ENCODE measurements at regions not wholly inside any gene's neighbourhood (a gene's known extent, or its start where the extent isn't known, plus 50 kb on each side); places are given as distances from the start of the nearest gene placed in this dataset.
"Not testable (repeated sequence)": the region's sequence is repeated elsewhere in the genome, so short reads cannot be mapped to it uniquely, and the experiment has no call there.

DNA sequence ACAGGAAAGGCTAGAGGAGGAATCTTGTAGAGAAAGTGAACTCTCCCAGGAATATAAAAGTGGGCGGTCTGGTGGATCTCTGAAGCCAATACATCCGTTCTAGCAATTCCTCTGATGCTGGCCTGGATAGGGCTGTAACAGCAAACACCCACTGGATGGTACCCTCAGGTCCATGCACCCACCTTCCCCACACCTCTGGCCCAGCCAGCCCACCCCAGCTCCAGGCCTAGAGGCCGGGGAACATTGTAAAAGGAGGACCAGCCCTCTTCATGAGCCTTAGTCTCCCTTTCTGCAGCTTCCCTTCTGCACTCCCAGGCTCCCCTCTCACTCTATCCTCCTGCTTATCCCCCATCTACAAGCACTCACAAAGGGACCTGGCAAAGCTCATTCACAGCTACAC is 443.9 kb downstream of the BUD13 start:
- no peak for DNase-seq

DNA sequence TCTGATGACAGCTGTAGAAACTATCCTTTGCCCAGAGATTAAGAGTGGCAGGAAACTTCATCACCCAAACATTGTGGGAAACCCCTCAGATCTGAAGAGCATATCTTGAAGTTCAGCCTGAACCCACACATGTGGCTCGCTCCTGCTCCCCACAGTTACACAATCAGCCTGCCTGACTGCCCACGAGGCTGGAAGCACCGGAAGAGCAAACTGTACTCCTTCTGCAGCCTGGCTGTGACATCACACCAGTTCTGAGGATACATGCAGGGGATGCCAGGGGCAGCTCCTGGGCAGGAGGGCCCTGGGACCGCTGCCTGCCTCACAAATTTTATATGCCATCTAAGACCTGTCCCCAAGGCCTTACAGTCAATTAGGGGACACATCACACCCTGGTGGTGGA is 444.4 kb downstream of the BUD13 start:
- DNase-seq: no peak

DNA sequence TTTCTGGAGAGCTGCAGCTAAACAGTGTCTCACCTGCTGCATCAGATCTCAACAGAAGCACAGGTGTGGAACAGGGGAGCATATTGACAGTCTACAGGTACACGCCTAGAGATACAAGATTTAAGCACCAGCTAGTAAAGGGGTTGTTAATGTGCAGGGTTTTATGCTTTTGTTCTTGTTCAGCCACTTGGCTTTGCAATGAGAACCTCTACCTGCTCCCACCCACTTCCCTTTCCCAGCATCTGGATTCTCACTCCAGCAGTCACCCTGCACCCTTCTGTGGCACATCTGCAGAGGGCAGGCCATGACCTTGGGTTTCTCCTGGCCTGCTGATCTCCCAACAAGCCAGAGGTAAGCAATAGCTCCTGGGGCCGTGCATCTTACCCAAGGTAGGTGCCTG is 446.6 kb downstream of the BUD13 start:
- DNase-seq: no peak

DNA sequence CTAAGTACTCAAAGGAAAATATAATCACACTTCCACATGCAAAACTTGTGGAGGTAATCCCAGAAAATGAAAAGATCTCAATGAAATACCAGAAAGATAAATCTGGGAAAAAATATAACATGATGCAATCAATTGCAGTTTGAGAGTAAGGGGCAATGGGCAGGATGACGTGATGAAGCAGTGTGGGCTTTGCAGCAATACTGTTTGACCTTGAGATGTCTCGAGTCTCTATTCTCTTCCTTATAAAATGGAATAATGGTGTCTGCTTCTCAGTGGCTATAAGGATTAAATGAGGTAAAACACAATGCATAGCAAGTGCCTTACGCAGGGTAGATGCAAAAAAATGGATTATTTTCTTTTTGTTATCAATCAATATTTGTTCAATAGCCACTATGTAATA is 447.5 kb downstream of the BUD13 start:
- DNase-seq: no peak

DNA sequence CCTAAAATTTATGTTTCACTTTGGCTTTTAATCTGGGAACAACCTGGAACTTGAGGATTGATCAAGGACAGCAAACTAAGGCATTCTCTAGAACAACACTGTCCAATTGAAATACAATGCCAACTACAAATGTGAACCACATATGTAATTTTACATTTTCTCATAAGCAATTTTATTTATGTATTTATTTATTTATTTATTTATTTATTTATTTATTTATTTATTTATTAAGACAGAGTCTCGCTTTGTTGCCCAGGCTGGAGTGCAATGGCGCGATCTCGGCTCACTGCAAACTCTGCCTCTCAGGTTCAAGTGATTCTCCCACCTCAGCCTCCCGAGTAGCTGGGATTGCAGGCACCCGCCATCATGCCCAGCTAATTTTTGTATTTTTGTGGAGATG is 448.7 kb downstream of the BUD13 start:
- not testable (repeated sequence) for DNase-seq

DNA sequence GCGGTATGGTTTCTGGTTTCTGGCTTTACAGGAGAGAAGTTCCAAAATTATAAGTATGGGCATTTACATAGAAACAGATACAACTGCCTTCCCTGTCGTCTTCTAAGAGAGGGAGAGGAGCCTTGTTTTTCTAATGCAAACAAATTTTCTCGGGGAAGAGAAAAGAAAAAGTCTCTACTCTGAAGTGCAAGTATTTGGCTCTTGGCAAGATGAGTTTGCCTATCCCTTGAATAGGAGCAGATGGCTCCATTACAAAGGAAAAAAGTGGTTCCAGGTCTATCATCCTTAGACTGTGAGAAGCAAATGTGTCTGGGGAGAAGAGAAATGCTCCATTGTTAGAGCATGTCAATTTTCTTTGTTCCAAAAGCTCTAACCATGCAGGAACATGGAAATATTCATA is 455.6 kb downstream of the BUD13 start:
- no peak for DNase-seq

DNA sequence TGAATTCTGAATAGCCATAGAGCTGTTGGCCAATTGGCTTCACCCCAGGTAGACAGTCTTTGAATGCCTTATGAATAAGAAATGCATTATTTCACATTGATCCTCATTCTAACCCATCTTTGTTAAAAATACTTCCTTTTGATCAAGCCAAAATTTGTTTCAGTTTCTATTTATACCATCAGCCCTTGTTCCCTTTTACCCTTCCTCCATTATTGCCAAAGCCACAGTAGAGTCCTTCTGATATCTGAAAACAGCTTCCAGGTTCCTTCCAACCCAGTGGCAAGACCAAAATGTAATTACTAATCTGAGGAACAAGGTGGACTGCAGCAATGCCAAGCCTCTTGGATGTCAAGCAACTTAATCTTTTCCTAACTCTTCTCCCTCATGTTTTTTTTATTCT is 458.8 kb downstream of the BUD13 start:
- no peak for DNase-seq

DNA sequence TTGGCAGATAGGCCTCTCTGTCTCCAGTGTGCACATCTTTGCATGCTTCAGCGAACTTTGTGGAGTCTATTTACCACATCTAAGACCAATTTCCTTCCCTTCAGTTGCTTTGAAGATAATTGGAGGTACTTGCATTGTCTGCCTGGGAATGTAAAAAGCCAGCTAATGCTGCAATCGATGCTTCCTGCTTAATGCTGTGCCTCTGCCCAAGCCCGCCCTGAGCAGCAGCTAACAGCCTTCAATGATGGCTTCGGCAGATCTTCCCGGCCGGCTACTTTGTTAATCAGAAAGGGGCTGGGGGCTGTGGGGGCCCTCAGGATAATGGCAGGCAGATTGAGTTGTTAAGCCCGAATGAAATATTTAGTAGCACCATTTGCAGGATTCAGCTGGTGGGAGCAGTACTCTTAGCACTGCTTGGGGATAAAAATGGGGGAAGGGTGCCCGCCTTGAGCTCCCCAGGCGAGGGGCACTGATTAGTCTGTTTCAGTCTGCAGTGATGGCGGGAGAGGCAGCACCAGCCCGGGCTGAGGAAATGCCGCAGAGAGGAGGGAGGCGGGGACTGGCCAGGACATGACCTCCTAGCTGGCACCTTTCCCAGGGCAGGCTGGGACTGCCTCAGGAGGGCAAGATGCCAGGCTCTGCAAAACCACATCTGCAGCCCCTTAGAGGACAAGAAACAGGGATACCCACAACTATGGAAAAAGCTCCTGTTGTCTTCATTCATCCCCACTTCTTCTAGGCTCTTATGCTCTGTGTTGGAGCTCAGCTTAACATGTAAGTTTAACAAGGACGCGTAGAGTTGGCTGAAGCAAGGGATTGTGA is 460.0 kb downstream of the BUD13 start:
- no peak for DNase-seq

DNA sequence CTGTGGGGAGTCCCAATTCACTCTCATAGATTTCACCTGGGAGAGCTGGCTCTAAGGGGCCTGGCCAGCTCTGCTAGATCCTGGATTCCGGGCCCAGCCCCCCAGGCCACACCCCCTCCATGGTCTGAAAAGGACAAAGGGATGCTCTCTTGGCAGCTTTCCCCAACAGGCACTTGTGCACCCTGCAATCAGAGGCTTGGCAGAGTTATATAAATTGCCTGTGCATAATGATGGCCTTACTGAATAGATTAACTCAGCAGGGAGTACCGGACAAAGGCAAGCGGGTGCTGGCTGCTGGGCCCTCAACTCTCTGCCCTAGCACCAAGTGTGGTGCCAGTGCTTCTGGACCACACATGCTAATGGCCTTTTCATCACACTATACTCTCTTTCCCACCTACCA is 461.6 kb downstream of the BUD13 start:
- no peak for DNase-seq

DNA sequence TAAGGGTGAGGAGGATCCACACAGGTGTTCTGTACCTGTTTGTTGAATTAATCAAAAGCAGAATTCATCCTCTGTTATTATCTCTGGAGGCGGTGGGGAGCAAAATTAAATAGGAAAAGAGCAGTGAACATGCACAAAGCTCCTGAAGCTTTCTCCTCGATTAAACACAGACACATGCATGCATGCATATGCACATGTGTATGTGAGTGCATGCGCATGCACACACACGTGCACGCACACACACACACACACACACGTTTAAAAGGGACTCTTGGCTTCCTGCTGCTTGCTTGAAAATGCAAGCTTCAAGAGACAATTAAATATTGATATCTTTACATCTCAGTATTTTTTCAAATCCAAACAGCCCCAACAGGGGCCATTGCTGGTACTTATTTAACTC is 462.1 kb downstream of the BUD13 start:
- DNase-seq: no peak

DNA sequence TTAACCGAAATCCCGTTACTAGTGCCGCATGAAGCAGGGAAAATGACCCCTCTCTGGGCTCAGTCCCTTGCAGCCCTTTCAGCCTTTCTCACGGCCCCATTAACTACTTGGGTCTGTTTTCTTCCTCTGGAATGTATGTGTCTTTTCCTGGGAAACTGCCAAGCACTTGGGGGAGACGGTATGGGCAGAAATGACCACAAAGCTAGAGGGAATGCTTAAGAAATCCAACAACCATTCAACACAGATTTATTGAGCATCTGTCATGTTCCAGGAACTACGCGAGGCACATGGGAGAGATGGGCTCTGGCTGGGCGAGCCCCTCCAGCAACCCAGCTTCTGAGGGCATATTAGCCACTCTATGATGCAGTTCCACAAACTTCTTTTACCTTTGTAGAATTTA is 462.6 kb downstream of the BUD13 start:
- no peak for DNase-seq

DNA sequence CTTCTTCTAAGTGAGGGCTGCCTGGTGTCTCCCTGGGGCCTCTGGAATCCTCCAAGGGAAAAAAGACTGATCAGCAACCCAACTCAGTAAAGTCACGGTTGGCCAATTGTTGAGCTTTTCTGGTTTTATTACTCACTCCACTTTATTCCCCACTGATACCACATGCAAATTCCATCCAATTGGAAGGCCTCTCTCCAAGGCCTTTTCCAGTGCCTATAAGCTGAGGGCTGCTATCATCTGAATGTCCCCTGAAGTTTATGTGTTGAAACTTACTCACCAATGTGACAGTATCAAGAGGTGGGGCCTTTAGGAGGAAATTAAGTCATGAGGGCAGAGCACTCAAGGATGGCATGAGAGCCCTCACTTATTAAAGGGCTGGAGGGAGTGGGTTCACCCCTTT is 463.3 kb downstream of the BUD13 start:
- no peak for DNase-seq

DNA sequence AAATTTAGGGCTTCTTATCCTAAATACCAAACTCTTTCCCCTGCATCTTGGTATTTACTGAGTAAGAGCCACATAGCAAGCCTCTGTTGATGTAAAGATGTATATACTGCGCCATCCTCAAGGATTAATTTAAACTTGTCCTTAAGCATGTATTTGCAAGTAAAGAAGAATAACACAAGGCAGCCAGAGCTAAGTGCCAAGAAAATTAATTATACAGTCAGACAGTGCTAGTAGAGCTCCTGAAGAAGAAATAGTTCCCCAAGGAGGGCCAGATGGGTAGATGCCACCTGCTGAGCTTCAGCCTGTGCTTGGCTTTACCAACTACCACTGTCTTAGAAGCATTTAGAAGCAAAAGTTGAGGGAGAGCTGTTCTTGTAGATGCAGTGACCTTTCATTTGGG is 470.0 kb downstream of the BUD13 start:
- DNase-seq: no peak

DNA sequence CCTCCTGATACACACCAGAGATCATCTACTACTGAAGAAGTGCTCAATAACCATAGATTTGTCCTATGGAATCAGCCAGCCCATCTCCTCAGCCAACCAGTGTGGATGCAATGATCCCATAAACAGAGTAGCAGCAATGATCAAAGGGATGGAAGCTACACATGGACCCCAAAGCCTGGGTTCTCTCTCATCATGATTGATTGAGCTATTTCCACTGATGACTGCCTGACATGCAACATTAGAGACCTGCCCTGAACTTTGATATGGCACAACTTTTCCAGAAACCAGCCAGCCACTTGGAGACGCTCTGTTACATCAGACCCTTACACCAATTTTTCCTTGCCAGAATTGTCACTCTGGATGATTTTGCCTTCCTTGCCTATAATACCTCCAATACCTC is 471.6 kb downstream of the BUD13 start:
- DNase-seq: no peak

DNA sequence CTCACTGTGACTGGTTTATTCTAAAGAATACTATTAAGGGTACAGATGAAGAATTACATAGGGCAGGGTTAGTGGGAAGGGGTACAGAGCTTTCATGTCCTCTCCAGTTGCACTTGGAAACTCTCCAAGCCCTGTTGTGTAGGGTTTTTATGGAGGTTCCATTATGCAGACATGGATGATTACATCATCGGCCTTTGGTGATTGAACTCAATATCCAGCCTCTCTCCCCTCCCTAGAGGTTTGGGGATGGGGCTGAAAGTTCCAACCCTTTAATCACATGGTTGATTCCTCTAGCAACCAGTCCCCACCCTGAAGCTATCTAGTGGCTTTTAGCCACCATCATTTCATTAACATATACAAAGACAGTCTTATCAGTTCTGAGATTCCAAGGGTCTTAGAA is 472.6 kb downstream of the BUD13 start:
- no peak for DNase-seq

DNA sequence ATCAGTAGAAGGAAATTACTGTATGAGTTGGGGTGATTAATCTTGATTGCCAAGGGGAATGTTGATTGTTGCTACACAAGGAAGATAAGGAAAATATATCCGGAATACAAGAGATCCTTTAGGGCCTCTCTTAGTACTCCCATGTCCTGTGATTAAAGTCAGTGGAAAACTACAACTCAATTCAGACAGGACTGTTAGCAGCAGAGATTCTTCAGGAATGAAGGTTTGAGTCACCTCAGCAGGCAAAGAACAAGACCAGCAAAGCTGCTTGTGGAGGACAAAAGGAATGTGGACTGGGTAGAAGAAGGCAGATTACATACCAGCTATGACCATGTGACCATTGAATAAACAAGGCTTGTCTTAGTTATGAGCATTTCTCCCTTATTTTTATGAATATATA is 478.2 kb downstream of the BUD13 start:
- no peak for DNase-seq

DNA sequence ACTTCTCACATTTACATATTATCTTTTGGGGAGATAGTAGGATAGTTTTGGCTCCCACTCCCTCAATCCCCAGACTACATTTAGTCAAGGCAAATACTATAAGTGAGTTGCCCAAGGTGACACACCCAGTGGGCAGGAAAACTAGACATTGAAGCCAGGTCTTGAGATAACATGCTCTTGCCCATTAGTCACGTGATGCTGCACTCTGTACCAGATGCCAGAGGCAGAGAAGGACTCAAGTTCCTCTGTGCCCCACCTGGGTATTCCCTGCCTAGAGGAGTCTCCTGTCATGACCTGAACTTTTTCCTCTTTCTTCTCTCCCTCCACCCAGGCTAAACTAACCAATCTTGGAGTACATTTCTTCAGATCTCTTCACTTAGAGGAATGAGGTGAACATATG is 484.9 kb downstream of the BUD13 start:
- no peak for DNase-seq

DNA sequence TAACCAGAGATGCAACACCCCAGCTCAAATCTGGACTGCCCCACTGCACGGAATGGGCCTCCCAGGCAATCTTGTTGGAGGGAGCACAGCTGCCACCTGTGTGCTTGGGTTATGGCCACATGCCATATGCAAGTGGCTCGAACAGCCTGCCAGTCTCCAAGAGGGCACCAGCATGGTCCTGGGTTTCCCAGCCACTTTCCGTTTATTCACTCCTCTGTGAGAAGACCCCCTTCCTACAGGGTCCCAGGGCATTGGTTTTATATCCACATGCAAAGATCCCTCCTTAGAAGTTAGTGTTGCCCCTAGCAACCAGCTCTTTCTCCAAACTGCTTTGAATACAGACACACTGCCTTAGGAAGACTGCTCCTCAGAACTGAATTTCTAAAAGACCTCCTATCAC is 487.8 kb downstream of the BUD13 start:
- no peak for DNase-seq

DNA sequence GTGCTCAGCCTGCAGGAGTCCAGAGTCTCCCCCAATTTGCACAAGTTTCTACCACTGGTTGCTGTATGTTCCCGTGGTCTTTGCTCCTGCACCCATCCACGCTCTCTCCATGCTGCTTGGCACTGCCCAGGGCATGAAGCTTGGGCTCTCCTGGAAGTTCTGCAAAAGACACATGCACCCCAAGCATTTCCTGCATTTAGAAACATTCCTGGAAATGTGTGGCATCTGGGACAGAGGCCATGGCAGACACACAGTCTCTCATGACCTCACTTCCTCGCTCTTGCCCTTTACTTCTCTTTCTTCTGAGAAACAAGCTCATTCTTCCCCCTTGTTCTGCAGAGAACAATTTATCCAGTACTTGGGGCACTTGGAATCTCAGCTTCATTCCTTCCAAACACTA is 489.5 kb downstream of the BUD13 start:
- DNase-seq: no peak

DNA sequence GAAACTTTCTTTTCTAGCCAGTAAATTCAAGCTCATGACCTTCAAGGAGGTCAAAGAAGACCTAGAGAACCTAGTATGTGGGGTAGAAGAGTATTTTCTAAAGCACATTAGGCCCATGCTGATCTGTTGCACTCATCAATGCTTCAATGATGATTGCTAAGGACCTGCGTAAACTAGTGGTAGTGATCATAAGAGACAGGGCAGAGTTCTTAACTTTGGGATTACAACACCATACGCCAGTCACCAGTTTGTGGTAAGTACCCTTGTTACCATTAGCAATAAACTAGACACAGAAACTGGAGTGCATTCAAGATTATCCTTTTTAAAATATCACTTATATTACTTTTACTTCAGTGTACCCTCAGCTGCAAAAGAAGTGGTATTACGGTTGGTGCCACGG is 490.3 kb downstream of the BUD13 start:
- no peak for DNase-seq

DNA sequence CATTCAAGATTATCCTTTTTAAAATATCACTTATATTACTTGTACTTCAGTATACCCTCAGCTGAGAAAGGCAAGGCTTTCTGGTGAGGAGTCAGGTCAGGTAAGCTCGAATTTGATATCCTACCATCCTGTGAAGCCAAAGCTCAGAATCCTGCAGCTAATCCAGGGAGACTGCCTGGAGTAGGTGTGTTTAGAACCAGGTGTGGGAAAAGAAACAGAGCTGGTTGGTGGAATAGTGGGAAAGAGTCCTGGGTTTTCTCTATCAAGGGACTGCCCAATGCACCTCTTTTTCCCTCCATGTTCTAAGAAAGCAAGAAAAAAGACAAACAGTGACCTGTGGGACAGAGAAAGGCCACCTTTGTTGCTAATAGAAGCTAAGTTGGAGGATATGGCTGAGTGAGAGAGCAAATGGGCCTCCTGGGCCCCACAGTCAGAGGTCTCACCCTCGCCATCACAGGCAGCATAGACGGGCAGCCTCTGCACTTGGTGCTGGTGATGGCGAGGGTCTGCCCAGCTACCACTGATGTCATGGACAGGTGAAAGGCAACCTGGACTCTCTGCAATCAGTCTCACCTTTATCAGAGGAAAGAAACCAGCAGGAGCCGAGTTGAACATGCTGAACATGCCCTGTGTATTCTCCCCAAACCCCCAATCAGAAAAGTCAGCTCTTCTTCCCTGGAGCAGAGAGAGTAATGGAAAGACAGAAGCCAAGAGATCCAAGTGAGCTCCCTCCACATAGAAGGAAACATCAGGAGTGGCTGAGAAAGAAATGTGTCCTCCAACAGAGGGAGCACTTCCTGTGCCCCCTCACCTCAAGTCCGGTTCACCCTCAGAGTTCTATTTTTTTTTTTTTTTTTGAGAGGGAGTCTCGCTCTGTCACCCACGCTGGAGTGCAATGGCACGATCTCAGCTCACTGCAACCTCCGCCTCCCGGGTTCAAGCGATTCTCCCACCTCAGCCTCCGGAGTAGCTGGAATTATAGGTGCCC is 491.3 kb downstream of the BUD13 start:
- no peak for DNase-seq

DNA sequence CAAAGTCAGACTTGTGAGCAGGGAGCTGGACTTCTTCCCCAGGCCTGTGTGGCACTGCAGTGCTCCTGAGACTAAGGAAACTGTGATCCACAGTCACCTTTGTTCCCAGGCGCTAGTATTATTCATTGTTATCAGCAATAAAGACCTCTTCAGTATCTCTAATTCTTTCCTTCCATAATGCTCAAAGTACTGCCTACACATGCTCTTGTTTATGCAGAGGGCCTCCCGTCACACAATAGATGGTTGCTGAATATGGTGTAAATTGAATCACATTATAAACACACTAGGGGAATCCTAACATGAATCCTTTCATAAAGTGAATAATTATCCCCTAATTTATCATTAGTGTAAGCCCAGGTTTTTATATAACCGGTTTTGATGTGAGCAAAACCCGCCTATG is 493.3 kb downstream of the BUD13 start:
- no peak for DNase-seq

DNA sequence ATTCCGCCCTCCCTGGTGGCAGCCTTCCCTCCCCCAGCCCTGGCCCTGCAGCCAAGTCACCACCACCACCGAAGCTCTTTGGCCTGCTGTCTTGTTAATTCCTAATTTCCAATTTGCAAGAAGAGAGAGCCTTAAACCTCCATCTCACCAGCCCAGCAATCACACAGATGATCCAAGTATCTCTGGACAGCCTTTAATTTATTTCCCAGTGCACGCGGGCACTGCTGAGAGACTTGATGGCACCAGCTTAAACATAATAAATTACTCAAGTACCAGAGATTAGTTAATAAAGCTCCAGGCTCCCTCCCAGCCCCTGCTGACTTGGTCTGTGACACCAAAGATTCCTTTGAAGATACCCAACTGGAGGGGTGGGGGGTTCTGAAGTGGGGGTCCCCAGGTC is 494.7 kb downstream of the BUD13 start:
- no peak for DNase-seq

All from T-helper 1 cell (primary cell).